KOPT-K1 (cell line): ENCODE measurements at regions not wholly inside any gene's neighbourhood (a gene's known extent, or its start where the extent isn't known, plus 50 kb on each side); places are given as distances from the start of the nearest gene placed in this dataset.
A peak's percentile ranks its signal among the peaks of the same experiment; 100 is the strongest.

ENCODE experiments used
- H3K27ac ChIP-seq: fragments of 200-600 bp; sonication (generic); 2 replicates; pipeline ENCODE4 v1.5.1; 2016; ENCODE audit warnings: antibody characterized with exemption, mild to moderate bottlenecking, low read depth, low read length; ENCODE audit not compliant: poor library complexity, severe bottlenecking
- H3K36me3 ChIP-seq: fragments of 200-600 bp; sonication (generic); 2 replicates; pipeline ENCODE4 v1.5.1; 2017; ENCODE audit warnings: antibody characterized with exemption, mild to moderate bottlenecking, low read length, moderate library complexity; ENCODE audit not compliant: insufficient read depth
- H3K9me3 ChIP-seq: fragments of 200-600 bp; sonication (generic); 2 replicates; pipeline ENCODE4 v1.5.1; 2017; ENCODE audit warnings: antibody characterized with exemption, low read length, mild to moderate bottlenecking; ENCODE audit not compliant: insufficient read depth, poor library complexity, severe bottlenecking

GRCh38 chr2:160700021-160700814 lies 206.6 kb upstream of the RBMS1 start:
- no peaks in the 10 kb centered on the region for H3K9me3 ChIP-seq
- no peak overlapping the region for H3K27ac ChIP-seq
- no peaks in the 10 kb centered on the region for H3K36me3 ChIP-seq

GRCh38 chr2:160701822-160702221 lies 208.2 kb upstream of the RBMS1 start:
- H3K36me3 ChIP-seq = no peaks in the 10 kb centered on the region
- H3K9me3 ChIP-seq = no peaks in the 10 kb centered on the region
- H3K27ac ChIP-seq = no peak overlapping the region

DNA sequence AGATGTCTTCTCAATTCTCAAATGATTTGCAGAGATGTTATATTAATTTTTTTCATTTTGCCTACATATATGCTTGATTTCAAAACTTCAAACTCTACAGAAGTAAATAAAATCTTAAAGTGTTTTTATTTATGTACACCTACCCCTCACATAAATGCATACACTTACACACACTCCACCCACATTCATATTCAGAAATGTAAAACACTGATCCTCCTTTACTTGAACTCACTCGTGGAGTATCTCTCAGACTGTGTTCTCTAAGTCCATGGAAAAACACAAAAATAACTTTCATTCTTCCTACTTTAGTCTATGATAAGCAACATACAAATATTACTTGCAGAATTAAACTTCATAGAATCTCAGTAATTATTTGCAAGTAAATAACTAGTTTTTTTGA lies 209.1 kb upstream of the RBMS1 start:
- H3K27ac ChIP-seq = no peak overlapping the region

GRCh38 chr2:160703648-160704585 lies 210.3 kb upstream of the RBMS1 start:
- peaks cover 17% of the 10 kb centered on the region for H3K9me3 ChIP-seq
- H3K27ac ChIP-seq = peak overlapping the region; percentile 63
- no peaks in the 10 kb centered on the region for H3K36me3 ChIP-seq

More for the DNA sequence above, 209.1 kb upstream of the RBMS1 start:
- Histone ChIP-seq H3K9me3 (peaks cover 5% of the 10 kb centered on the region), H3K36me3 (no peaks in the 10 kb centered on the region)

DNA sequence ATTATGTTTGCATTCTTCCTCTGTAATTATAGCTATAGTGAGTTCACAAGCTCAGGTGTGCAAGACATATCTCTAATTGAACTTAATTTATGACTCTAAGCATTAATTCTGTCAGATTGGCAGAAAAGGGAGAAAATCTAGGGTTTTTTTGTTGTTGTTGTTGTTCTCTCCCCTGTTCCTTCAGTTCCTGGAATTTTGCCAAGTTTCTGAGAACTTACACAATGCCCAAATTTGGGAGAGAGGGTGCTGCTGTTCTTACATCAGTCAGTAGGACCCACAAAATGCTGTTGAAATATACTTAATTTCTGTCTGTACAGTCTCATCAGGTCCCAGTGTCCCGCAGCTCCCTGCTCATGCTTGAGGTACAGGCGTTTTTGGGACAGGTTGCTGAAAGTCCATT lies 221.8 kb upstream of the RBMS1 start:
- Histone ChIP-seq H3K9me3 (peaks cover 13% of the 10 kb centered on the region), H3K27ac (no peak overlapping the region), H3K36me3 (no peaks in the 10 kb centered on the region)

DNA sequence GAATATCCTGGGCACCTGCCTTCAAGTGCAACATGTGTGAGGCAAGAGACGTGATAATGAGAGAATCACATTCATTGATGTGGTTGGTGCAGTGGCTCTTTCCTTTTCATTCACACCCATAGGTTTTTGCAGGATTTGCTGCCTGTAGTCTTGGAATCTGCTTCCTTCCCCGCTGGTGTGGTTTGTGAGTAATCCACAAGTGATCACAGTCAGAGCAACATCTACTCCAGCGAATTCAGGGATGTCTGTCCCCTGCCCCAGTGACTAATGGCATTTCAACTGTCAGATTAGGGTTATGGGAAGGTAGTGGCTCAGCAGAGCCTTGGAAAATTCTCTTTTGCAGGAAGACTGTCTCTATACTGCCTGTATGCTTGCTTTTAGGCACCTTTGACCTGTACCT lies 225.5 kb upstream of the RBMS1 start:
- H3K27ac ChIP-seq = no peak overlapping the region
- no peaks in the 10 kb centered on the region for H3K36me3 ChIP-seq
- no peaks in the 10 kb centered on the region for H3K9me3 ChIP-seq

- Histone ChIP-seq H3K36me3 (no peaks in the 10 kb centered on the region), H3K27ac (no peak overlapping the region), H3K9me3 (no peaks in the 10 kb centered on the region)
Measured at GRCh38 chr2:160720098-160720497, 226.5 kb upstream of the RBMS1 start.

GRCh38 chr2:160721089-160722040 lies 227.8 kb upstream of the RBMS1 start:
- H3K27ac ChIP-seq = no peak overlapping the region

DNA sequence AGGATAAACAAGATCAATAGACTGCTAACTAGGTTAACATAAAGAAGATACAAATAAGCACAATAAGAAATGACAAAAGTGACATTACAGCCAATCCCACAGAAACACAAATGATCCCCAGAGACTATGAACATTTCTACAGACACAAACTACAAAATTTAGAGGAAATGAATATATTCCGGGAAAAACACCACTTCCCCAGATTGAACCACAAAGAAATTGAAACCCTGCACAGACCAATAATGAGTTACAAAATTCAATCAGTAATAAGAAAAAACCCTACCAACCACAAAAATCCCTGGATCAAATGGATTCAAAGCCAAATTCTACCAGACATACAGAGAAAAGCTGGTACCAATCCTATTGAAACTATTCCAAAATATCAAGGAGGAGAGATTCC lies 232.4 kb upstream of the RBMS1 start:
- no peak overlapping the region for H3K27ac ChIP-seq
- H3K9me3 ChIP-seq = peaks cover 5% of the 10 kb centered on the region
- no peaks in the 10 kb centered on the region for H3K36me3 ChIP-seq

More at GRCh38 chr2:160721089-160722040, 227.8 kb upstream of the RBMS1 start:
- Histone ChIP-seq H3K36me3 (no peaks in the 10 kb centered on the region), H3K9me3 (peaks cover 3% of the 10 kb centered on the region)

GRCh38 chr2:160730296-160730995 lies 236.8 kb upstream of the RBMS1 start:
- H3K9me3 ChIP-seq = peaks cover 5% of the 10 kb centered on the region
- no peak overlapping the region for H3K27ac ChIP-seq

DNA sequence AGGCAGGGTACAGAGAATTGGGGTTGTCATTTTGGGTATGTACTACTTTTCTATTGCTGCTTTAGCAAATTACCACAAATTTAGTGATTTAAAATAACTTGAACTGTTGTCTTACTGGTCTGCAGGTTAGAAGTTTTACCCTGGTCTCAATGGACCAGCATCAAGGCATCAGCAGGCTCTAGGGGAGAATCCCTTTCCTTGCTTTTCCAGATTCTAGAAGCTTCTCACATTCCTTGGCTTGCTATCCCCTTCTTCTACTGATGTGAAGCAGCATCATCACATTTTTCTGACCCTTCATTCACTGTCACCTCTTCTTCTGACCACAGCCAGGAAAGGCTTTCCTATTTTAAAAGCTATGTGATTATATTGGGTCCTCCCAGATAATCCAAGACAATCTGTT lies 237.8 kb upstream of the RBMS1 start:
- Histone ChIP-seq H3K9me3 (peaks cover 1% of the 10 kb centered on the region), H3K36me3 (no peaks in the 10 kb centered on the region), H3K27ac (no peak overlapping the region)

More at GRCh38 chr2:160730296-160730995, 236.8 kb upstream of the RBMS1 start:
- no peaks in the 10 kb centered on the region for H3K36me3 ChIP-seq

- H3K27ac ChIP-seq = no peak overlapping the region
- no peaks in the 10 kb centered on the region for H3K9me3 ChIP-seq
- no peaks in the 10 kb centered on the region for H3K36me3 ChIP-seq
Measured at GRCh38 chr2:160731856-160732255, 238.2 kb upstream of the RBMS1 start.

- Histone ChIP-seq H3K9me3 (no peaks in the 10 kb centered on the region), H3K27ac (no peak overlapping the region), H3K36me3 (no peaks in the 10 kb centered on the region)
Measured at GRCh38 chr2:160735696-160736095, 242.1 kb upstream of the RBMS1 start.
